DOHH2 (cell line): ENCODE measurements at regions not wholly inside any gene's neighbourhood (a gene's known extent, or its start where the extent isn't known, plus 50 kb on each side); places are given as distances from the start of the nearest gene placed in this dataset.

Source experiments
- H3F3A ChIP-seq: fragments of 200-600 bp; sonication (generic), shearing (Covaris generic); 2 replicates; pipeline ENCODE4 v1.6.0; 2016; ENCODE audit warnings: antibody characterized with exemption, mild to moderate bottlenecking; ENCODE audit not compliant: control insufficient read depth, insufficient read depth
- H3K27ac ChIP-seq: fragments of 200-600 bp; sonication (generic); 2 replicates; pipeline ENCODE4 v1.5.1; 2014; ENCODE audit warnings: low read depth, mild to moderate bottlenecking, low read length, moderate library complexity
- H3K27me3 ChIP-seq: fragments of 200-600 bp; sonication (generic); 2 replicates; pipeline ENCODE4 v1.6.1; 2014; ENCODE audit warnings: mild to moderate bottlenecking, low read length, mixed read lengths; ENCODE audit not compliant: control insufficient read depth
- H3K36me3 ChIP-seq: fragments of 200-600 bp; sonication (generic); 2 replicates; pipeline ENCODE4 v1.6.1; 2014; ENCODE audit warnings: mild to moderate bottlenecking, low read length, moderate library complexity, mixed read lengths; ENCODE audit not compliant: control insufficient read depth
- H3K4me1 ChIP-seq: fragments of 200-600 bp; sonication (generic); 2 replicates; pipeline ENCODE4 v1.6.1; 2014; ENCODE audit warnings: mild to moderate bottlenecking, low read length, mixed read lengths; ENCODE audit not compliant: control insufficient read depth
- H3K4me2 ChIP-seq: fragments of 200-600 bp; sonication (generic); 2 replicates; pipeline ENCODE4 v1.6.0; 2014; ENCODE audit warnings: mild to moderate bottlenecking, low read length, moderate library complexity
- H3K4me3 ChIP-seq: fragments of 200-600 bp; sonication (generic); 2 replicates; pipeline ENCODE4 v1.5.1; 2014; ENCODE audit warnings: mild to moderate bottlenecking, low read length, mixed read lengths
- H3K79me2 ChIP-seq: fragments of 200-600 bp; sonication (generic); 2 replicates; pipeline ENCODE4 v1.6.1; 2014; ENCODE audit warnings: mild to moderate bottlenecking, low read length, mixed read lengths; ENCODE audit not compliant: control insufficient read depth
- H3K9me2 ChIP-seq: fragments of 200-600 bp; sonication (generic); replicated peaks from 2 replicates; pipeline ENCODE4 v1.6.1; 2014; ENCODE audit warnings: mild to moderate bottlenecking, low read length, mixed read lengths; ENCODE audit not compliant: control insufficient read depth
- H3K9me3 ChIP-seq: fragments of 200-600 bp; sonication (generic); 2 replicates; pipeline ENCODE4 v1.6.1; 2014; ENCODE audit warnings: antibody characterized with exemption, low read length, mixed read lengths; ENCODE audit not compliant: control insufficient read depth, insufficient read depth
- H4K20me1 ChIP-seq: fragments of 200-600 bp; sonication (generic); 2 replicates; pipeline ENCODE4 v1.6.0; 2014; ENCODE audit warnings: low read depth, mild to moderate bottlenecking, antibody characterized with exemption, low read length, moderate library complexity; ENCODE audit not compliant: control insufficient read depth, insufficient read depth
- CTCF ChIP-seq: fragments of 200-600 bp; sonication (generic); IDR thresholded peaks from one replicate; pipeline ENCODE4 v1.5.1; 2014; ENCODE audit warnings: antibody characterized with exemption, mild to moderate bottlenecking, low read depth, low read length; ENCODE audit not compliant: poor library complexity, severe bottlenecking
- EZH2phosphoT487 ChIP-seq: fragments of 200-600 bp; sonication (generic); IDR thresholded peaks from 2 replicates; pipeline ENCODE4 v1.6.1; 2017; ENCODE audit warnings: borderline replicate concordance, mild to moderate bottlenecking, antibody characterized with exemption, low read length, moderate library complexity, mixed read lengths

- Histone ChIP-seq H4K20me1 (no peaks in the 10 kb centered on the region), H3K9me2 (no peaks in the 10 kb centered on the region), H3K4me1 (no peaks in the 10 kb centered on the region), H3K9me3 (no peaks in the 10 kb centered on the region; the same call in 1 of the 2 replicates), H3K36me3 (no peaks in the 10 kb centered on the region), H3K27ac (no peak overlapping the region), H3K79me2 (no peaks in the 10 kb centered on the region), H3K4me3 (no peak overlapping the region), H3K4me2 (no peak overlapping the region), H3F3A (no peaks in the 10 kb centered on the region), H3K27me3 (no peaks in the 10 kb centered on the region)
- TF ChIP-seq EZH2phosphoT487 (no peak), CTCF (no peak)
Observed at GRCh38 chr4:95606739-95607138, 58.0 kb upstream of the UNC5C start.

GRCh38 chr4:95603393-95603792 lies 54.6 kb upstream of the UNC5C start:
- Histone ChIP-seq H3K36me3 (no peaks in the 10 kb centered on the region), H4K20me1 (no peaks in the 10 kb centered on the region), H3K4me2 (no peak overlapping the region), H3K27me3 (no peaks in the 10 kb centered on the region), H3K9me3 (no peaks in the 10 kb centered on the region; the same call in 1 of the 2 replicates), H3F3A (no peaks in the 10 kb centered on the region), H3K4me3 (no peak overlapping the region), H3K79me2 (no peaks in the 10 kb centered on the region), H3K9me2 (no peaks in the 10 kb centered on the region), H3K4me1 (no peaks in the 10 kb centered on the region), H3K27ac (no peak overlapping the region)
- TF ChIP-seq EZH2phosphoT487: no peak
- TF ChIP-seq CTCF: no peak

- H3K4me2 ChIP-seq: no peak overlapping the region
- H3K79me2 ChIP-seq: no peaks in the 10 kb centered on the region
- no peaks in the 10 kb centered on the region for H4K20me1 ChIP-seq
- no peaks in the 10 kb centered on the region for H3K4me1 ChIP-seq
- no peak overlapping the region for H3K27ac ChIP-seq
- no peaks in the 10 kb centered on the region for H3F3A ChIP-seq
- no peak for TF ChIP-seq CTCF
- no peak for TF ChIP-seq EZH2phosphoT487
- no peaks in the 10 kb centered on the region; the same call in 1 of the 2 replicates for H3K9me3 ChIP-seq
- H3K9me2 ChIP-seq: no peaks in the 10 kb centered on the region
- H3K27me3 ChIP-seq: no peaks in the 10 kb centered on the region
- no peaks in the 10 kb centered on the region for H3K36me3 ChIP-seq
- no peak overlapping the region for H3K4me3 ChIP-seq
Observed at GRCh38 chr4:95602872-95603271, 54.1 kb upstream of the UNC5C start.

GRCh38 chr4:95601356-95601755 lies 52.6 kb upstream of the UNC5C start:
- no peak overlapping the region for H3K27ac ChIP-seq
- H3K9me3 ChIP-seq: no peaks in the 10 kb centered on the region
- H3K9me2 ChIP-seq: no peaks in the 10 kb centered on the region
- no peak overlapping the region for H3K4me3 ChIP-seq
- no peaks in the 10 kb centered on the region for H3F3A ChIP-seq
- H3K36me3 ChIP-seq: no peaks in the 10 kb centered on the region
- H3K4me1 ChIP-seq: no peaks in the 10 kb centered on the region
- H4K20me1 ChIP-seq: no peaks in the 10 kb centered on the region
- H3K27me3 ChIP-seq: no peaks in the 10 kb centered on the region
- TF ChIP-seq CTCF: no peak
- TF ChIP-seq EZH2phosphoT487: no peak
- no peak overlapping the region for H3K4me2 ChIP-seq
- H3K79me2 ChIP-seq: no peaks in the 10 kb centered on the region
